GM12878 (cell line): ENCODE measurements at regions not wholly inside any gene's neighbourhood (a gene's known extent, or its start where the extent isn't known, plus 50 kb on each side); places are given as distances from the start of the nearest gene placed in this dataset.

Experiments used
- ATAC-seq: fragments of 200-7000 bp; cut with Tn5 transposase; 3 replicates; pipeline ENCODE4 v1.9.1; 2020; ENCODE audit warnings: mild to moderate bottlenecking, moderate library complexity
- BruUV-seq: library from RNA; stranded (reverse); fragments of 400-500 nt; replicated peaks from 2 replicates; lab custom pipeline; 2021; lab: Mats Ljungman, UMichigan
- CTCF ChIA-PET: fragments of 300-600 bp; sonication (Branson Sonifier 250); formaldehyde crosslinking; extraction: SDS; loops from one replicate; lab custom pipeline; 2021; ENCODE audit warnings: inconsistent platforms; lab: Yijun Ruan, JAX
- POLR2A ChIA-PET: fragments of 350-600 bp; formaldehyde crosslinking; extraction: SDS; loops from one replicate; lab custom pipeline; 2021; ENCODE audit warnings: inconsistent platforms; lab: Charles Lee
- RAD21 ChIA-PET: fragments of 300-600 bp; sonication (Branson Sonifier 250); formaldehyde crosslinking; loops from one replicate; lab custom pipeline; 2023; ENCODE audit warnings: antibody characterized with exemption; ENCODE audit not compliant: unreplicated experiment; lab: Charles Lee
- SMC1A ChIA-PET: fragments of 300-600 bp; sonication (Branson Sonifier 250); formaldehyde crosslinking; loops from one replicate; lab custom pipeline; 2023; ENCODE audit not compliant: unreplicated experiment, uncharacterized antibody; lab: Charles Lee
- DNase-seq: peaks from one replicate; pipeline ENCODE4 v3.0.0-alpha.2; 2011; ENCODE audit warnings: low read depth, low spot score
- FAIRE-seq: peaks from 3 replicates; lab custom pipeline; 2011; peaks lifted over from hg19 to GRCh38; lab: Jason Lieb, UNC
- H2AFZ ChIP-seq: 2 replicates; pipeline ENCODE4 v1.6.0; 2011; ENCODE audit warnings: low read depth, low read length, control low read depth; ENCODE audit not compliant: control insufficient read depth
- H3K27ac ChIP-seq: 2 replicates; pipeline ENCODE4 v1.5.1; 2011; ENCODE audit warnings: control low read depth; ENCODE audit not compliant: control insufficient read depth, insufficient read depth
- H3K27me3 ChIP-seq, 2 experiments: replicated peaks in 1 of 2; 2 replicates each; pipeline versions ENCODE4 v1.6.0 to v1.6.1; 2011; ENCODE audit warnings: low read length in 1 of 2; ENCODE audit not compliant: control insufficient read depth in 2 of 2, insufficient read depth in 2 of 2
- H3K36me3 ChIP-seq, 2 experiments: 2 replicates each; pipeline ENCODE4 v1.5.1; 2011; ENCODE audit warnings: low read length in 1 of 2; ENCODE audit not compliant: control insufficient read depth in 2 of 2, insufficient read depth in 2 of 2
- H3K4me1 ChIP-seq: 2 replicates; pipeline ENCODE4 v1.6.1; 2011; ENCODE audit warnings: mild to moderate bottlenecking, low read length, moderate library complexity, mixed read lengths; ENCODE audit not compliant: control insufficient read depth, insufficient read depth
- H3K4me2 ChIP-seq: 2 replicates; pipeline ENCODE4 v1.6.0; 2011; ENCODE audit warnings: control low read depth; ENCODE audit not compliant: control insufficient read depth, insufficient read depth
- H3K4me3 ChIP-seq: fragments of 200-600 bp; sonication (generic); 2 replicates; pipeline ENCODE4 v1.5.1; 2016
- H3K79me2 ChIP-seq: 2 replicates; pipeline ENCODE4 v1.6.0; 2011; ENCODE audit warnings: low read length; ENCODE audit not compliant: control insufficient read depth, insufficient read depth
- H3K9ac ChIP-seq: 2 replicates; pipeline ENCODE4 v1.8.0; 2011; ENCODE audit warnings: low read length, control low read depth, mixed read lengths; ENCODE audit not compliant: control insufficient read depth, insufficient read depth
- H3K9me3 ChIP-seq: replicated peaks from 3 replicates; pipeline ENCODE4 v1.5.1; 2011; ENCODE audit warnings: mild to moderate bottlenecking, low read length; ENCODE audit not compliant: control insufficient read depth, insufficient read depth
- H4K20me1 ChIP-seq: 2 replicates; pipeline ENCODE4 v1.6.0; 2011; ENCODE audit not compliant: control insufficient read depth, insufficient read depth
- ATF3 ChIP-seq: IDR thresholded peaks from 2 replicates; pipeline ENCODE4 v1.6.1; 2011; ENCODE audit warnings: low read depth, mild to moderate bottlenecking, low read length, moderate library complexity, borderline replicate concordance; ENCODE audit errors: extremely low read depth
- E4F1 ChIP-seq: fragments of 450-650 bp; IDR thresholded peaks from 2 replicates; pipeline ENCODE4 v1.6.1; 2018; ENCODE audit warnings: borderline replicate concordance, mild to moderate bottlenecking; ENCODE audit not compliant: partially characterized antibody
- MTA2 ChIP-seq: fragments of 450-650 bp; IDR thresholded peaks from 2 replicates; pipeline ENCODE4 v1.6.1; 2016; ENCODE audit warnings: low read depth, mild to moderate bottlenecking, moderate library complexity
- NR2F1 ChIP-seq: fragments of 450-650 bp; conservative IDR thresholded peaks from 2 replicates; pipeline ENCODE4 v1.6.1; 2017; ENCODE audit warnings: mild to moderate bottlenecking
- RAD21 ChIP-seq: IDR thresholded peaks from 2 replicates; pipeline ENCODE4 v1.6.1; 2011; ENCODE audit warnings: mild to moderate bottlenecking, low read depth, low read length, moderate library complexity; ENCODE audit not compliant: insufficient read depth
- RAD51 ChIP-seq: fragments of 450-650 bp; IDR thresholded peaks from 2 replicates; pipeline ENCODE4 v1.6.1; 2016; ENCODE audit warnings: moderate library complexity, mild to moderate bottlenecking, inconsistent platforms
- SPI1 ChIP-seq: IDR thresholded peaks from 2 replicates; pipeline ENCODE4 v1.6.1; 2011; ENCODE audit warnings: low read depth, mild to moderate bottlenecking, low read length, moderate library complexity, borderline replicate concordance; ENCODE audit not compliant: insufficient read depth
- WGBS: methylation state at CpG from one replicate; pipeline ENCODE4 v1.1.6; 2016; ENCODE audit warnings: low lambda C conversion rate; ENCODE audit not compliant: insufficient replicate concordance, insufficient coverage; ENCODE audit errors: missing lambda C conversion rate; 5-methylcytosine and 5-hydroxymethylcytosine counted together
- in situ Hi-C: fragments of 300-500 bp; cut with MboI; formaldehyde crosslinking; loops from 9 replicates; pipeline ENCODE4 v1.14.3; 2018; ENCODE audit warnings: mixed read lengths
- intact Hi-C: fragments of 100-400 bp; cut with micrococcal nuclease; formaldehyde crosslinking; loops from one replicate; pipeline ENCODE4 v1.14.2; 2022; ENCODE audit not compliant: unreplicated experiment

GRCh38 chr2:181371782-181372645 is 85.2 kb upstream of the ITGA4 start:
- ChIA-PET SMC1A (interaction anchor here (0.9 to 4.2 kb wide), 12 partner anchors 11 to 267 kb away, joined by 3 to 36 read pairs (median 6); no protein-coding TSS in a partner anchor), RAD21 (interaction anchor here (0.5 to 3.6 kb wide), 4 partner anchors 24 to 232 kb away, joined by 3 to 13 read pairs (median 4); no protein-coding TSS in a partner anchor), POLR2A (interaction anchor here (0.7 kb wide), 1 partner anchor 20 kb away, joined by 3 read pairs; no protein-coding TSS in a partner anchor), CTCF (interaction anchor here (1.6 kb wide), 2 partner anchors 12 to 60 kb away, joined by 3 to 5 read pairs; no protein-coding TSS in a partner anchor)
- FAIRE-seq (no peak), ATAC-seq (no peak), DNase-seq (no peak)
- Histone ChIP-seq H2AFZ (no peak overlapping the region; the same call in 1 of the 2 replicates), H3K79me2 (no peaks in the 10 kb centered on the region), H3K4me2 (no peak overlapping the region), H3K4me1 (peaks cover 29% of the 10 kb centered on the region), H4K20me1 (no peaks in the 10 kb centered on the region), H3K4me3 (no peak overlapping the region), H3K27me3 (no peaks in the 10 kb centered on the region), H3K9ac (no peak overlapping the region), H3K27ac (no peak overlapping the region), H3K36me3 (no peaks in the 10 kb centered on the region), H3K9me3 (no peaks in the 10 kb centered on the region)
- TF ChIP-seq MTA2 (0 out of 2 replicates have a peak, but pooled peaks have one; percentile 23), SPI1 (0 out of 2 replicates have a peak, but pooled peaks have one; percentile 35), RAD21 (no peak)
- no TSS peak for BruUV-seq
- intact Hi-C loops (no loop called here), in situ Hi-C loops (no loop called here)
- 75% methylated on average over 2 of the region's 2 CpGs for WGBS

GRCh38 chr2:181372646-181373040 is 84.5 kb upstream of the ITGA4 start:
- intact Hi-C loops (no loop called here), in situ Hi-C loops (no loop called here)
- no peaks in the 10 kb centered on the region for H3K36me3 ChIP-seq
- WGBS: 95% methylated on average over 3 of the region's 3 CpGs
- no peak overlapping the region for H3K4me2 ChIP-seq
- no peak for FAIRE-seq
- no peak overlapping the region for H2AFZ ChIP-seq
- H3K4me1 ChIP-seq: peaks cover 29% of the 10 kb centered on the region
- POLR2A ChIA-PET: interaction anchor here (0.7 to 1.0 kb wide), 2 partner anchors 15 to 20 kb away, joined by 3 read pairs; no protein-coding TSS in a partner anchor
- RAD21 ChIA-PET: interaction anchor here (1.0 to 3.6 kb wide), 3 partner anchors 60 to 68 kb away, joined by 3 to 13 read pairs (median 4); no protein-coding TSS in a partner anchor
- no TSS peak for BruUV-seq
- no peak overlapping the region for H3K4me3 ChIP-seq
- ATAC-seq: no peak
- H3K9ac ChIP-seq: no peak overlapping the region
- DNase-seq: no peak
- H3K27me3 ChIP-seq: no peaks in the 10 kb centered on the region
- SMC1A ChIA-PET: interaction anchor here (0.9 to 4.2 kb wide), 16 partner anchors 10 to 268 kb away, joined by 3 to 36 read pairs (median 6); no protein-coding TSS in a partner anchor
- no peak overlapping the region for H3K27ac ChIP-seq
- H3K9me3 ChIP-seq: no peaks in the 10 kb centered on the region
- H4K20me1 ChIP-seq: no peaks in the 10 kb centered on the region
- CTCF ChIA-PET: interaction anchor here (0.7 to 2.4 kb wide), 4 partner anchors 13 to 68 kb away, joined by 3 to 7 read pairs (median 4); no protein-coding TSS in a partner anchor
- no peaks in the 10 kb centered on the region for H3K79me2 ChIP-seq
- TF ChIP-seq E4F1: no peak
- TF ChIP-seq ATF3: no peak
- no peak for TF ChIP-seq NR2F1
- TF ChIP-seq RAD51: no peak
